ENCODE measurements at regions not wholly inside any gene's neighbourhood (a gene's known extent, or its start where the extent isn't known, plus 50 kb on each side); places are given as distances from the start of the nearest gene placed in this dataset.

DNA sequence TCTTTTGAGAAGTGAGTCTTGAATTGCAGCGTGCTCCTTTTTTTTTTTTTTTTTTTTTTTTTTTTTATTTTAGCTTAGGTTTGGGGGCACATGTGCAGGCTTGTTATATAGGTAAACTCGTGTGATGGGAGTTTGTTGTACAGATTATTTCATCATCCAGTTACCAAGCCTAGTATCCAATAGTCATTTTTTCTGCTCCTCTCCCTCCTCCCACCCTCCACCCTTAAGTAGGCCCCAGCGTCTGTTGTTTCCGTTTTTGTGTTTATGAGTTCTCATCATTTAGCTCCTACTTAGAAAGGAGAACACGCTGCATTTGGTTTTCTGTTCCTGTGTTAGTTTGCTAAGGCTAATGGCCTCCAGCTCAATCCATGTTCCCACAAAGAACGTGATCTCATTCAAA lies 81.3 kb upstream of the TSPAN5 start:
- Histone ChIP-seq H3K27me3 (no peaks in the 10 kb centered on the region), H3K36me3 (no peaks in the 10 kb centered on the region), H3K27ac (no peak overlapping the region), H3K4me3 (no peak overlapping the region), H3K4me1 (no peaks in the 10 kb centered on the region), H3K9me3 (no peaks in the 10 kb centered on the region)
- intact Hi-C loops (cut with DNase I) = loop anchor here (10.0 kb wide), 1 partner anchor 275 kb away; no protein-coding TSS in a partner anchor
- no peak for DNase-seq (ENCODE audit: low spot score in 2 of 2)
- TF ChIP-seq CTCF (IDR thresholded peaks at IDR 0.05) = no peak

- H3K9me3 ChIP-seq = no peaks in the 10 kb centered on the region
- no peaks in the 10 kb centered on the region for H3K4me1 ChIP-seq
- no peak overlapping the region for H3K27ac ChIP-seq
- intact Hi-C loops (cut with DNase I) = loop anchor here (10.0 kb wide), 1 partner anchor 269 kb away; no protein-coding TSS in a partner anchor
- H3K4me3 ChIP-seq = no peak overlapping the region
- H3K27me3 ChIP-seq = no peaks in the 10 kb centered on the region
- H3K36me3 ChIP-seq = no peaks in the 10 kb centered on the region
- DNase-seq (ENCODE audit: low spot score in 2 of 2) = no peak
- no peak for TF ChIP-seq CTCF (IDR thresholded peaks at IDR 0.05)
Measured at GRCh38 chr4:98733601-98734000, 75.2 kb upstream of the TSPAN5 start.

DNA sequence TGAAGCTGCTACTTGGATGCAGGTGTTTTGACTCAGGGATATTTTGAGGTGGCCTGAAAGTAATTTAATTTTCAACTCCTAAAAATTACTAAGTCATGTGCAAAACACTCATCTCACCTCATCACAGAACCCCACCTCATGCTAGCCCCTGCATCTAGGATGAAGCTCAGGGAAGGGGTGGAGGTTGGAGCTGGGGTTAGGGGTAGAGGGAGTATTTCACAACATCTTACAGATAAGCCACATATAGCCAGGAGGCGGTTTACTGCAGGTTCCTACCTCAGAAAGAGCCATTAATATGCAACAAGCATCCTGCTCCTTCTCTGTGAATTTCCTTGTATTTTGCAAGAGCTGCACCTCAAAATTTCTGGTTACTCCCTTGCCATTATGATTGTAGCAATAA lies 70.5 kb upstream of the TSPAN5 start:
- DNase-seq (ENCODE audit: low spot score in 2 of 2) = no peak
- H3K4me1 ChIP-seq = no peaks in the 10 kb centered on the region
- no peak overlapping the region for H3K27ac ChIP-seq
- no peaks in the 10 kb centered on the region for H3K36me3 ChIP-seq
- no peaks in the 10 kb centered on the region for H3K9me3 ChIP-seq
- no peaks in the 10 kb centered on the region for H3K27me3 ChIP-seq
- no peak for TF ChIP-seq CTCF (IDR thresholded peaks at IDR 0.05)
- no peak overlapping the region for H3K4me3 ChIP-seq
- intact Hi-C loops (cut with DNase I) = no loop called here

DNA sequence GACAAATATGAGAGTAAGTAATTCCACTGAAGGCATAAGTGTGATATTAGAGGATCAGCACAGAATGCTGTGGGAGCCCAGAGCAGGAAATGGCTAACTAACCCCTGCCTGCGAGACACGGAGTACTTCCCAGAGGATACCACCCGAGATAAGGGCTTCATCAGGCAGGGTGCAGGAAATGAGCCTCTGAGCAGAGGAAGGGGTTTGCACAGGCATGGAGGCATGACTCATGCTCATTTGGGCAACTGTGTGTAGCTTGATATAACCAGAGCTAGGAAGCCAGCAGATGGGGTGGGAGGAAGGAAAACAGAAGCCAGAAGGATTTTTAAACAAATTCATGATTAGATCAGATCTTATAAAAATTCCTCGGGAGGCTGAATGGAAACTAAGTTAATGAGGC lies 70.0 kb upstream of the TSPAN5 start:
- Histone ChIP-seq H3K4me3 (no peak overlapping the region), H3K36me3 (no peaks in the 10 kb centered on the region), H3K27me3 (no peaks in the 10 kb centered on the region), H3K9me3 (no peaks in the 10 kb centered on the region), H3K4me1 (no peaks in the 10 kb centered on the region), H3K27ac (no peak overlapping the region)
- TF ChIP-seq CTCF (IDR thresholded peaks at IDR 0.05) = no peak
- intact Hi-C loops (cut with DNase I) = no loop called here
- DNase-seq (ENCODE audit: low spot score in 2 of 2) = no peak

- TF ChIP-seq CTCF (IDR thresholded peaks at IDR 0.05) = no peak
- Histone ChIP-seq H3K4me3 (no peak overlapping the region), H3K36me3 (no peaks in the 10 kb centered on the region), H3K4me1 (no peaks in the 10 kb centered on the region), H3K27ac (no peak overlapping the region), H3K27me3 (no peaks in the 10 kb centered on the region), H3K9me3 (no peaks in the 10 kb centered on the region)
- no peak for DNase-seq (ENCODE audit: low spot score in 2 of 2)
- intact Hi-C loops (cut with DNase I) = no loop called here
Measured at GRCh38 chr4:98722000-98722399, 63.6 kb upstream of the TSPAN5 start.

GRCh38 chr4:98720871-98721480 lies 62.6 kb upstream of the TSPAN5 start:
- H3K27me3 ChIP-seq = no peaks in the 10 kb centered on the region
- no peaks in the 10 kb centered on the region for H3K4me1 ChIP-seq
- no peak for DNase-seq (ENCODE audit: low spot score in 2 of 2)
- H3K4me3 ChIP-seq = no peak overlapping the region
- no peak overlapping the region for H3K27ac ChIP-seq
- H3K36me3 ChIP-seq = no peaks in the 10 kb centered on the region
- intact Hi-C loops (cut with DNase I) = no loop called here
- no peaks in the 10 kb centered on the region for H3K9me3 ChIP-seq
- no peak for TF ChIP-seq CTCF (IDR thresholded peaks at IDR 0.05)
